K562 (cell line): ENCODE measurements at regions not wholly inside any gene's neighbourhood (a gene's known extent, or its start where the extent isn't known, plus 50 kb on each side); places are given as distances from the start of the nearest gene placed in this dataset.
A peak's percentile ranks its signal among the peaks of the same experiment; 100 is the strongest.

Experiments used
- ATAC-seq: fragments of 200-7000 bp; cut with Tn5 transposase; 3 replicates; pipeline ENCODE4 v1.9.1; 2020; ENCODE audit warnings: moderate library complexity
- BruUV-seq: library from RNA; stranded (reverse); fragments of 400-500 nt; replicated peaks from 2 replicates; lab custom pipeline; 2021; lab: Mats Ljungman, UMichigan
- CTCF ChIA-PET: fragments of 300-600 bp; formaldehyde crosslinking; extraction: SDS; loops from one replicate; lab custom pipeline; 2021; ENCODE audit warnings: low intra/inter-chr PET ratio; lab: Yijun Ruan, JAX
- POLR2A ChIA-PET: fragments of 300-600, 350-650 bp; sonication (Branson Sonifier 250); formaldehyde crosslinking; extraction: SDS; loops from one replicate; lab custom pipeline; 2021; ENCODE audit warnings: antibody characterized with exemption, inconsistent platforms; lab: Yijun Ruan, JAX
- DNase-seq, 4 experiments: peaks; one replicate each; pipeline versions ENCODE4 v3.0.0 to v3.0.0-alpha.2; 2011 to 2018; ENCODE audit warnings: low spot score in 3 of 4, mixed read lengths in 3 of 4; ENCODE audit errors: extremely low read depth in 1 of 4
- FAIRE-seq: peaks from 2 replicates; lab custom pipeline; 2011; peaks lifted over from hg19 to GRCh38; lab: Jason Lieb, UNC
- H2AFZ ChIP-seq: 2 replicates; pipeline ENCODE4 v1.6.0; 2011; ENCODE audit warnings: low read depth, low read length, control low read depth, inconsistent platforms
- H3K27ac ChIP-seq: fragments of 200-600 bp; 3 replicates; pipeline ENCODE4 v1.8.0; 2011; ENCODE audit warnings: low read depth, mild to moderate bottlenecking, control low read depth, inconsistent platforms, low read length, moderate library complexity, mixed read lengths; ENCODE audit errors: extremely low read depth
- H3K27me3 ChIP-seq, 2 experiments: fragments of 300-600 bp in 1 of 2; 2 replicates in 1 of 2; 3 replicates in 1 of 2; pipeline versions ENCODE4 v1.6.0 to v1.8.0; 2011; ENCODE audit warnings: inconsistent platforms in 2 of 2, low read length in 2 of 2, mild to moderate bottlenecking in 1 of 2, mixed read lengths in 1 of 2, moderate library complexity in 1 of 2; ENCODE audit not compliant: control insufficient read depth in 2 of 2, insufficient read depth in 2 of 2
- H3K36me3 ChIP-seq: fragments of 300-600 bp; 3 replicates; pipeline ENCODE4 v1.8.0; 2011; ENCODE audit warnings: mild to moderate bottlenecking, low read length, inconsistent platforms; ENCODE audit not compliant: control insufficient read depth, insufficient read depth
- H3K4me1 ChIP-seq, 2 experiments: fragments of 200-600 bp in 1 of 2; replicated peaks in 1 of 2; 2 replicates in 1 of 2; 3 replicates in 1 of 2; pipeline versions ENCODE4 v1.5.1 to v1.8.0; 2011; ENCODE audit warnings: inconsistent platforms in 2 of 2, low read length in 2 of 2, mild to moderate bottlenecking in 1 of 2, mixed read lengths in 1 of 2, moderate library complexity in 1 of 2; ENCODE audit not compliant: control insufficient read depth in 2 of 2, insufficient read depth in 2 of 2
- H3K4me2 ChIP-seq: 2 replicates; pipeline ENCODE4 v1.6.1; 2011; ENCODE audit warnings: low read length, control low read depth, inconsistent platforms, mixed read lengths; ENCODE audit not compliant: insufficient read depth
- H3K4me3 ChIP-seq: fragments of 200-600 bp; sonication (generic), shearing (Covaris generic); 2 replicates; pipeline ENCODE4 v1.5.1; 2016; ENCODE audit warnings: control low read depth, inconsistent platforms
- H3K79me2 ChIP-seq: fragments of 200-600 bp; 3 replicates; pipeline ENCODE4 v1.8.0; 2011; ENCODE audit warnings: low read length, inconsistent platforms; ENCODE audit not compliant: control insufficient read depth, insufficient read depth
- H3K9ac ChIP-seq, 2 experiments: 2 replicates each; pipeline versions ENCODE4 v1.6.0 to v1.6.1; 2011; ENCODE audit warnings: low read depth in 2 of 2, low read length in 2 of 2, control low read depth in 1 of 2, inconsistent platforms in 1 of 2, mild to moderate bottlenecking in 1 of 2, mixed read lengths in 1 of 2; ENCODE audit not compliant: insufficient read depth in 1 of 2
- H3K9me1 ChIP-seq: one replicate; pipeline ENCODE4 v1.6.0; 2011; ENCODE audit warnings: inconsistent platforms, mild to moderate bottlenecking, low read length, moderate library complexity; ENCODE audit not compliant: control insufficient read depth, insufficient read depth
- H3K9me3 ChIP-seq: replicated peaks from 2 replicates; pipeline ENCODE4 v1.5.1; 2011; ENCODE audit warnings: low read depth, low read length, inconsistent platforms; ENCODE audit not compliant: control insufficient read depth, insufficient read depth
- H4K20me1 ChIP-seq: replicated peaks from 2 replicates; pipeline ENCODE4 v1.6.1; 2011; ENCODE audit warnings: low read length, inconsistent platforms, mixed read lengths; ENCODE audit not compliant: control insufficient read depth, insufficient read depth
- ARID1B ChIP-seq: fragments of 450-650 bp; IDR thresholded peaks from 2 replicates; pipeline ENCODE4 v1.6.1; 2016; ENCODE audit warnings: antibody characterized with exemption, mild to moderate bottlenecking, inconsistent platforms
- CBFA2T3 ChIP-seq: fragments of 450-650 bp; IDR thresholded peaks from 2 replicates; pipeline ENCODE4 v1.6.1; 2017
- ESRRB ChIP-seq: fragments of 250-450 bp; sonication (Bioruptor Pico); IDR thresholded peaks from 2 replicates; pipeline ENCODE4 v1.5.0; 2020; ENCODE audit warnings: mild to moderate bottlenecking, moderate library complexity, borderline replicate concordance
- NFIC ChIP-seq: fragments of 450-650 bp; IDR thresholded peaks from 2 replicates; pipeline ENCODE4 v1.6.1; 2017; ENCODE audit warnings: mild to moderate bottlenecking, inconsistent platforms
- NR2C1 ChIP-seq, 2 experiments: fragments of 450-650 bp; IDR thresholded peaks; 2 replicates each; pipeline ENCODE4 v1.6.1; 2017; ENCODE audit warnings: mild to moderate bottlenecking in 2 of 2, antibody characterized with exemption in 1 of 2, inconsistent platforms in 1 of 2, missing compliant biosample characterization in 1 of 2, missing genetic modification characterization in 1 of 2
- ZNF224 ChIP-seq: sonication (generic); formaldehyde crosslinking; IDR thresholded peaks from 2 replicates; pipeline ENCODE4 v1.8.0; 2022; ENCODE audit warnings: mild to moderate bottlenecking, missing genetic modification reagents
- WGBS: fragments of 100-300 bp; shearing (Covaris generic); methylation state at CpG from one replicate; pipeline ENCODE4 v1.1.6; 2016; ENCODE audit warnings: low coverage, mixed read lengths; ENCODE audit not compliant: insufficient coverage; ENCODE audit errors: missing lambda C conversion rate; 5-methylcytosine and 5-hydroxymethylcytosine counted together
- in situ Hi-C: fragments of 300-500 bp; cut with MboI; formaldehyde crosslinking; loops from 4 replicates; pipeline ENCODE4 v1.15.0; 2018; ENCODE audit warnings: inconsistent platforms, mixed read lengths
- intact Hi-C: fragments of 100-400 bp; cut with micrococcal nuclease; formaldehyde crosslinking; loops from 2 replicates; pipeline ENCODE4 v1.14.2; 2022
- TF ChIP-seq, protein P1 (sequence below): sonication (generic); formaldehyde crosslinking; IDR thresholded peaks from 2 replicates; pipeline ENCODE4 v1.8.0; 2023; ENCODE audit warnings: mild to moderate bottlenecking, missing genetic modification reagents
- TF ChIP-seq, protein P2 (sequence below): fragments of 200-800 bp; sonication (Bioruptor generic); IDR thresholded peaks from 2 replicates; pipeline ENCODE4 v1.6.1; 2017; ENCODE audit warnings: missing genetic modification characterization, missing compliant biosample characterization
- TF ChIP-seq, protein P3 (sequence below): fragments of 450-650 bp; formaldehyde crosslinking; IDR thresholded peaks from 2 replicates; pipeline ENCODE4 v1.4.0; 2020; ENCODE audit warnings: mild to moderate bottlenecking, moderate library complexity

DNA sequence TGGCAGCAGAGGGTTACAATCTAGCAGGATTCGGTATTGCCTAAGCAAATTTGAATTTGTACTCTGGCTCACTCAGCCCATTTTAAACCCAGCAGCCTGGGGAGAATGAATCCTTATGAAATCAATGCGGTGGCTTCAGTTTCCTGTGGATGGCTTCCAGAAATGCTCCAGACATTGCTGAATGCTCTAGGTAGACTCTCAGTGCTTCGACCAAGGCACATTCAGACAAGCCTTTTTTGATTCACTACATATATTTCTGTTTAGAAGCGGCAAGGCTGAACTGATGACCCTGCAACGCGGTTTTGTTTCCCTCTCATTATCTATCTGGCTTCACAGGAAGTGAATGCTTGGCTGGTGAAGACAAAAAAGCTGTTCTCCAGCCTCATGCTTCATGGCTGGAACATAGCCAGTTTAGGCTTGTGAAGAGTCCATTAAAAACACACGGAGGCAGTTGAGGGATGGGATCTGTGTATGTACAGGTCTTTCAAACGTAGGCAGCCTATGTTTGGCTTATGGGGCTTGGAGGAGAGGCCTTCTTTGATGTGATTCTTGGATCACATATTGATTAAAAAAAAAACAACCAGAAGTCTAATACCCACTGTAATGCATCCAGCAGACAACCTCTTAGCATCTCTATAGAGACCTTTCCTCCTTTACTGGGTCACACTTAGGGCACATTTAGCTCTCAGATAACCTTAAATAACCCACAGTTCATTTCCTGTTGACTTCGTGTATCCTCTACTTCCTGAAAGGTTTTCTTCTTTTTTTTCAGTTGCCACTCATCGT is 400.2 kb upstream of the TBL1XR1 start:
- in situ Hi-C loops, result no loop called here
- H3K36me3 ChIP-seq, result no peaks in the 10 kb centered on the region
- peak overlapping the region; percentile 29; the same call in 1 of the 2 replicates for H3K4me2 ChIP-seq
- WGBS, result 8% methylated on average over 10 of the region's 10 CpGs
- no peaks in the 10 kb centered on the region for H3K27me3 ChIP-seq
- FAIRE-seq (peak; percentile 44), ATAC-seq (peak; percentile 72), DNase-seq (peak in 2 of 4 experiments; percentile 31 to 60)
- CTCF ChIA-PET, result no interaction called here
- no peak overlapping the region for H3K4me3 ChIP-seq
- BruUV-seq, result no TSS peak
- no peaks in the 10 kb centered on the region for H3K9me3 ChIP-seq
- H2AFZ ChIP-seq, result peak overlapping the region; percentile 88
- H3K4me1 ChIP-seq, result peaks cover 0 to 24% of the 10 kb centered on the region in 2 experiments; a peak in 3 of 5 replicates
- H3K27ac ChIP-seq, result peak overlapping the region; percentile 14; the same call in 1 of the 3 replicates
- no peaks in the 10 kb centered on the region for H3K79me2 ChIP-seq
- intact Hi-C loops, result no loop called here
- no peak overlapping the region for H3K9ac ChIP-seq
- H4K20me1 ChIP-seq, result no peaks in the 10 kb centered on the region
- no peaks in the 10 kb centered on the region for H3K9me1 ChIP-seq
- POLR2A ChIA-PET, result interaction anchor here (2.5 kb wide), 1 partner anchor 10 kb away, joined by 11 read pairs; no protein-coding TSS in a partner anchor
- TF ChIP-seq NR2C1 (IDR thresholded peaks at IDR 0.05) (no peak), NR2C1 (tag; IDR thresholded peaks at IDR 0.05) (no peak), ARID1B (0 out of 2 replicates have a peak, but pooled peaks have one; percentile 16), ZNF224 (CRISPR knock-in tag) (no peak), ESRRB (CRISPR knock-in tag) (no peak), CBFA2T3 (0 out of 2 replicates have a peak, but pooled peaks have one; percentile 2), NFIC (peak; percentile 80)
- TF ChIP-seq, protein P1, sequence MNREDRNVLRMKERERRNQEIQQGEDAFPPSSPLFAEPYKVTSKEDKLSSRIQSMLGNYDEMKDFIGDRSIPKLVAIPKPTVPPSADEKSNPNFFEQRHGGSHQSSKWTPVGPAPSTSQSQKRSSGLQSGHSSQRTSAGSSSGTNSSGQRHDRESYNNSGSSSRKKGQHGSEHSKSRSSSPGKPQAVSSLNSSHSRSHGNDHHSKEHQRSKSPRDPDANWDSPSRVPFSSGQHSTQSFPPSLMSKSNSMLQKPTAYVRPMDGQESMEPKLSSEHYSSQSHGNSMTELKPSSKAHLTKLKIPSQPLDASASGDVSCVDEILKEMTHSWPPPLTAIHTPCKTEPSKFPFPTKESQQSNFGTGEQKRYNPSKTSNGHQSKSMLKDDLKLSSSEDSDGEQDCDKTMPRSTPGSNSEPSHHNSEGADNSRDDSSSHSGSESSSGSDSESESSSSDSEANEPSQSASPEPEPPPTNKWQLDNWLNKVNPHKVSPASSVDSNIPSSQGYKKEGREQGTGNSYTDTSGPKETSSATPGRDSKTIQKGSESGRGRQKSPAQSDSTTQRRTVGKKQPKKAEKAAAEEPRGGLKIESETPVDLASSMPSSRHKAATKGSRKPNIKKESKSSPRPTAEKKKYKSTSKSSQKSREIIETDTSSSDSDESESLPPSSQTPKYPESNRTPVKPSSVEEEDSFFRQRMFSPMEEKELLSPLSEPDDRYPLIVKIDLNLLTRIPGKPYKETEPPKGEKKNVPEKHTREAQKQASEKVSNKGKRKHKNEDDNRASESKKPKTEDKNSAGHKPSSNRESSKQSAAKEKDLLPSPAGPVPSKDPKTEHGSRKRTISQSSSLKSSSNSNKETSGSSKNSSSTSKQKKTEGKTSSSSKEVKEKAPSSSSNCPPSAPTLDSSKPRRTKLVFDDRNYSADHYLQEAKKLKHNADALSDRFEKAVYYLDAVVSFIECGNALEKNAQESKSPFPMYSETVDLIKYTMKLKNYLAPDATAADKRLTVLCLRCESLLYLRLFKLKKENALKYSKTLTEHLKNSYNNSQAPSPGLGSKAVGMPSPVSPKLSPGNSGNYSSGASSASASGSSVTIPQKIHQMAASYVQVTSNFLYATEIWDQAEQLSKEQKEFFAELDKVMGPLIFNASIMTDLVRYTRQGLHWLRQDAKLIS (CRISPR knock-in tag), result no peak
- TF ChIP-seq, protein P2, sequence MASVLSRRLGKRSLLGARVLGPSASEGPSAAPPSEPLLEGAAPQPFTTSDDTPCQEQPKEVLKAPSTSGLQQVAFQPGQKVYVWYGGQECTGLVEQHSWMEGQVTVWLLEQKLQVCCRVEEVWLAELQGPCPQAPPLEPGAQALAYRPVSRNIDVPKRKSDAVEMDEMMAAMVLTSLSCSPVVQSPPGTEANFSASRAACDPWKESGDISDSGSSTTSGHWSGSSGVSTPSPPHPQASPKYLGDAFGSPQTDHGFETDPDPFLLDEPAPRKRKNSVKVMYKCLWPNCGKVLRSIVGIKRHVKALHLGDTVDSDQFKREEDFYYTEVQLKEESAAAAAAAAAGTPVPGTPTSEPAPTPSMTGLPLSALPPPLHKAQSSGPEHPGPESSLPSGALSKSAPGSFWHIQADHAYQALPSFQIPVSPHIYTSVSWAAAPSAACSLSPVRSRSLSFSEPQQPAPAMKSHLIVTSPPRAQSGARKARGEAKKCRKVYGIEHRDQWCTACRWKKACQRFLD, result 0 out of 2 replicates have a peak, but pooled peaks have one; percentile 42
- TF ChIP-seq, protein P3, sequence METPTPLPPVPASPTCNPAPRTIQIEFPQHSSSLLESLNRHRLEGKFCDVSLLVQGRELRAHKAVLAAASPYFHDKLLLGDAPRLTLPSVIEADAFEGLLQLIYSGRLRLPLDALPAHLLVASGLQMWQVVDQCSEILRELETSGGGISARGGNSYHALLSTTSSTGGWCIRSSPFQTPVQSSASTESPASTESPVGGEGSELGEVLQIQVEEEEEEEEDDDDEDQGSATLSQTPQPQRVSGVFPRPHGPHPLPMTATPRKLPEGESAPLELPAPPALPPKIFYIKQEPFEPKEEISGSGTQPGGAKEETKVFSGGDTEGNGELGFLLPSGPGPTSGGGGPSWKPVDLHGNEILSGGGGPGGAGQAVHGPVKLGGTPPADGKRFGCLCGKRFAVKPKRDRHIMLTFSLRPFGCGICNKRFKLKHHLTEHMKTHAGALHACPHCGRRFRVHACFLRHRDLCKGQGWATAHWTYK (CRISPR knock-in tag), result no peak
